Astrocyte (in vitro differentiated cells and primary cell): ENCODE measurements at regions not wholly inside any gene's neighbourhood (a gene's known extent, or its start where the extent isn't known, plus 50 kb on each side); places are given as distances from the start of the nearest gene placed in this dataset.

Source experiments
- DNase-seq: peaks from one replicate; pipeline ENCODE4 v3.0.0-alpha.2; 2010; ENCODE audit warnings: low read depth
- FAIRE-seq: peaks from 2 replicates; lab custom pipeline; 2011; peaks lifted over from hg19 to GRCh38; lab: Jason Lieb, UNC
- H2AFZ ChIP-seq: 2 replicates; pipeline ENCODE4 v1.6.0; 2012; ENCODE audit warnings: low read depth, low read length, inconsistent platforms
- H3K27ac ChIP-seq: 2 replicates; pipeline ENCODE4 v1.5.1; 2011; ENCODE audit warnings: low read depth, low read length, inconsistent platforms
- H3K27me3 ChIP-seq: 2 replicates; pipeline ENCODE4 v1.6.0; 2011; ENCODE audit warnings: low read length, inconsistent platforms; ENCODE audit not compliant: insufficient read depth
- H3K36me3 ChIP-seq: 2 replicates; pipeline ENCODE4 v1.5.1; 2011; ENCODE audit warnings: low read length, inconsistent platforms; ENCODE audit not compliant: insufficient read depth
- H3K4me1 ChIP-seq: 2 replicates; pipeline ENCODE4 v1.5.1; 2011; ENCODE audit warnings: low read length, inconsistent platforms; ENCODE audit not compliant: insufficient read depth
- H3K4me2 ChIP-seq: 2 replicates; pipeline ENCODE4 v1.6.0; 2012; ENCODE audit warnings: low read length, inconsistent platforms
- H3K4me3 ChIP-seq: 2 replicates; pipeline ENCODE4 v1.5.1; 2011; ENCODE audit warnings: low read depth, mild to moderate bottlenecking, low read length, inconsistent platforms; ENCODE audit not compliant: insufficient read depth
- H3K79me2 ChIP-seq: 2 replicates; pipeline ENCODE4 v1.6.0; 2012; ENCODE audit warnings: mild to moderate bottlenecking, low read length, inconsistent platforms; ENCODE audit not compliant: insufficient read depth
- H3K9ac ChIP-seq: 2 replicates; pipeline ENCODE4 v1.6.0; 2012; ENCODE audit warnings: mild to moderate bottlenecking, low read length, inconsistent platforms
- H3K9me3 ChIP-seq: 2 replicates; pipeline ENCODE4 v1.5.1; 2012; ENCODE audit warnings: low read depth, mild to moderate bottlenecking, low read length, inconsistent platforms; ENCODE audit not compliant: insufficient read depth
- H4K20me1 ChIP-seq: 2 replicates; pipeline ENCODE4 v1.6.0; 2012; ENCODE audit warnings: low read length, inconsistent platforms; ENCODE audit not compliant: insufficient read depth
- H3K27ac Mint-ChIP-seq: one replicate; pipeline ENCODE4 v1.8.0; 2021; ENCODE audit warnings: mild to moderate bottlenecking, mixed read lengths; ENCODE audit not compliant: unreplicated experiment
- H3K27me3 Mint-ChIP-seq: one replicate; pipeline ENCODE4 v1.8.0; 2021; ENCODE audit warnings: low read depth, mixed read lengths; ENCODE audit not compliant: unreplicated experiment
- H3K36me3 Mint-ChIP-seq: one replicate; pipeline ENCODE4 v1.8.0; 2021; ENCODE audit warnings: low read depth, mixed read lengths; ENCODE audit not compliant: unreplicated experiment
- H3K4me1 Mint-ChIP-seq: one replicate; pipeline ENCODE4 v1.8.0; 2021; ENCODE audit warnings: low read depth, mixed read lengths; ENCODE audit not compliant: unreplicated experiment
- H3K4me3 Mint-ChIP-seq: one replicate; pipeline ENCODE4 v1.8.0; 2021; ENCODE audit warnings: mild to moderate bottlenecking, moderate library complexity, mixed read lengths; ENCODE audit not compliant: unreplicated experiment
- H3K9me3 Mint-ChIP-seq: one replicate; pipeline ENCODE4 v1.8.0; 2021; ENCODE audit warnings: mild to moderate bottlenecking, mixed read lengths; ENCODE audit not compliant: unreplicated experiment
- EZH2 ChIP-seq: IDR thresholded peaks from 2 replicates; pipeline ENCODE4 v1.6.1; 2012; ENCODE audit warnings: mild to moderate bottlenecking, low read length, inconsistent platforms; ENCODE audit not compliant: insufficient read depth
- TF ChIP-seq, protein P1 (sequence below): IDR thresholded peaks from 2 replicates; pipeline ENCODE4 v1.5.1; 2011; ENCODE audit warnings: low read depth, mild to moderate bottlenecking, inconsistent platforms, low read length, moderate library complexity; ENCODE audit not compliant: insufficient read depth

DNA sequence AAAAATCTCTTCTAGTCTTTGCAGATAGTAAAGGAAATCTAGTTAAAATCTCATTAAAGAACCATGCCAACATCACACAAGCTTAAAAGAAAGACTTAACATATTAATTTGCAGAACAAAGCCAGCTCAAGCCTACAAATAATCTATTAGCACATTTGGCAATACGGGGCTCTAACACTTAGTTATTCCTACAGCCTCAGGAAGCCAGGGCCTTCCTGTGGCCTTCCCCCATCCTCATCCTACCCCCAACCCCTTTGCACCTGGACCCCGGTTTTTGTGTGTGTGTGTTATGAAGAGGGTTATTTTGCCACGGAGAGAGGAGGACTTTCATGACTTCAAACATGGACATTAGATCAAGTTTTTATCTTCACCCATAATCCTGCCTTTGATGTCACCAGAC lies 64.6 kb downstream of the FOXB2 start:
- H3K4me2 ChIP-seq = no peak overlapping the region
- FAIRE-seq = no peak
- H3K27me3 Mint-ChIP-seq = peaks cover 14% of the 10 kb centered on the region

DNA sequence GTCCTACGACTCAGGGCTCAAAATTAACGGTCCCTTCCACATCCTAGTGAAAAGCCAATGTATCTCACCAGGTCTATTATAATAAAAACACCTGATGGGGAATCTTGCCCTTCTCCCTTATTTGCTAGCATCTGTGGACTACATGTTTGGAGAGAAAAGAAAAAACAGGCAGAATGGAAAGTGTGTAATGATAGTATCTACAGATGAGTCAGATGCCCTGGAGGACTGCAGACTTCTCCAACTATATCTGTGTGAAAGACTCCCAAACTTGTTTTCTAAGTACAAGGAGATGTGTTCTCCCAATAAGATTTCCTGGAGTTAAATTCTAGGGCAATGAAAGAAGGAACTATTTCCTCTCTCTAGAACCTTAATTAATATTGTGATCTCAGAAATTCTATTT lies 66.0 kb downstream of the FOXB2 start:
- no peaks in the 10 kb centered on the region for H3K4me1 Mint-ChIP-seq
- Histone ChIP-seq H3K4me1 (no peaks in the 10 kb centered on the region), H3K36me3 (no peaks in the 10 kb centered on the region), H3K27me3 (no peaks in the 10 kb centered on the region), H4K20me1 (no peaks in the 10 kb centered on the region), H3K9ac (no peak overlapping the region), H3K27ac (no peak overlapping the region), H2AFZ (no peak overlapping the region), H3K4me2 (no peak overlapping the region), H3K79me2 (no peaks in the 10 kb centered on the region), H3K4me3 (no peak overlapping the region), H3K9me3 (no peaks in the 10 kb centered on the region)
- H3K27ac Mint-ChIP-seq = no peak overlapping the region
- H3K36me3 Mint-ChIP-seq = no peaks in the 10 kb centered on the region
- DNase-seq = no peak
- FAIRE-seq = no peak
- H3K27me3 Mint-ChIP-seq = peaks cover 14% of the 10 kb centered on the region
- TF ChIP-seq, protein P1, sequence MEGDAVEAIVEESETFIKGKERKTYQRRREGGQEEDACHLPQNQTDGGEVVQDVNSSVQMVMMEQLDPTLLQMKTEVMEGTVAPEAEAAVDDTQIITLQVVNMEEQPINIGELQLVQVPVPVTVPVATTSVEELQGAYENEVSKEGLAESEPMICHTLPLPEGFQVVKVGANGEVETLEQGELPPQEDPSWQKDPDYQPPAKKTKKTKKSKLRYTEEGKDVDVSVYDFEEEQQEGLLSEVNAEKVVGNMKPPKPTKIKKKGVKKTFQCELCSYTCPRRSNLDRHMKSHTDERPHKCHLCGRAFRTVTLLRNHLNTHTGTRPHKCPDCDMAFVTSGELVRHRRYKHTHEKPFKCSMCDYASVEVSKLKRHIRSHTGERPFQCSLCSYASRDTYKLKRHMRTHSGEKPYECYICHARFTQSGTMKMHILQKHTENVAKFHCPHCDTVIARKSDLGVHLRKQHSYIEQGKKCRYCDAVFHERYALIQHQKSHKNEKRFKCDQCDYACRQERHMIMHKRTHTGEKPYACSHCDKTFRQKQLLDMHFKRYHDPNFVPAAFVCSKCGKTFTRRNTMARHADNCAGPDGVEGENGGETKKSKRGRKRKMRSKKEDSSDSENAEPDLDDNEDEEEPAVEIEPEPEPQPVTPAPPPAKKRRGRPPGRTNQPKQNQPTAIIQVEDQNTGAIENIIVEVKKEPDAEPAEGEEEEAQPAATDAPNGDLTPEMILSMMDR = no peak
- no peak for TF ChIP-seq EZH2
- no peak overlapping the region for H3K4me3 Mint-ChIP-seq
- peaks cover 4% of the 10 kb centered on the region for H3K9me3 Mint-ChIP-seq

More for the DNA sequence above, 64.6 kb downstream of the FOXB2 start:
- H3K4me3 ChIP-seq = no peak overlapping the region
- H4K20me1 ChIP-seq = no peaks in the 10 kb centered on the region
- H3K9me3 ChIP-seq = peaks cover 3% of the 10 kb centered on the region
- Mint-ChIP-seq H3K4me3 (no peak overlapping the region), H3K9me3 (peaks cover 1% of the 10 kb centered on the region), H3K27ac (no peak overlapping the region), H3K4me1 (no peaks in the 10 kb centered on the region), H3K36me3 (no peaks in the 10 kb centered on the region)
- no peak for DNase-seq
- no peak overlapping the region for H3K9ac ChIP-seq
- no peaks in the 10 kb centered on the region for H3K4me1 ChIP-seq
- H3K27me3 ChIP-seq = no peaks in the 10 kb centered on the region
- H3K27ac ChIP-seq = no peak overlapping the region
- no peak for TF ChIP-seq EZH2
- TF ChIP-seq, protein P1 = no peak
- H2AFZ ChIP-seq = no peak overlapping the region
- H3K79me2 ChIP-seq = no peaks in the 10 kb centered on the region
- no peaks in the 10 kb centered on the region for H3K36me3 ChIP-seq

DNA sequence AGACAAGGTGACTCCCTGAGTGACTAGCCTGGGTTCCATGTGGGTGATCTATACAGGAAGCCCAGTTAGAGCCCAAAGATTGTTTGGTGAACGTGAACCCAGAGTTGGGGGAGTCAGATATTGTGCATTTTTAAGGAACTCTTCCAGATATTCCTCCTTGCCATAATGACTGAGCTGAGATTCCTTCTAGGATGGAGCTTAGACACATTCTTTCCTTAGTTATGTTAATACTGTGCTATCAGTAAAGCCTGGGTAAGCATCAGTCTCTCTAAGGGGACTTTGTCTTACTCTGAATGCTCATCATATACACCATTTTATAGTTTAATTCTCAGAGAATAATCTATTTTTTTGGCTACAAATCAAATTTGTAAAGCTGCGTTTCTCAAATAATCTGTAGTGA lies 68.1 kb downstream of the FOXB2 start:
- H3K9ac ChIP-seq = no peak overlapping the region
- no peaks in the 10 kb centered on the region for H4K20me1 ChIP-seq
- no peak overlapping the region for H3K27ac Mint-ChIP-seq
- H3K36me3 Mint-ChIP-seq = no peaks in the 10 kb centered on the region
- H3K27ac ChIP-seq = no peak overlapping the region
- no peak overlapping the region for H3K4me3 ChIP-seq
- DNase-seq (no peak), FAIRE-seq (no peak)
- H3K4me3 Mint-ChIP-seq = no peak overlapping the region
- no peaks in the 10 kb centered on the region for H3K79me2 ChIP-seq
- TF ChIP-seq, protein P1 = no peak
- TF ChIP-seq EZH2 = no peak
- no peaks in the 10 kb centered on the region for H3K36me3 ChIP-seq
- no peak overlapping the region for H3K4me2 ChIP-seq
- peaks cover 4% of the 10 kb centered on the region for H3K9me3 Mint-ChIP-seq
- H3K9me3 ChIP-seq = no peaks in the 10 kb centered on the region
- no peaks in the 10 kb centered on the region for H3K4me1 ChIP-seq
- H3K27me3 Mint-ChIP-seq = peaks cover 14% of the 10 kb centered on the region
- H3K27me3 ChIP-seq = no peaks in the 10 kb centered on the region
- H3K4me1 Mint-ChIP-seq = no peaks in the 10 kb centered on the region
- no peak overlapping the region for H2AFZ ChIP-seq
